H9 (cell line): ENCODE measurements at regions not wholly inside any gene's neighbourhood (a gene's known extent, or its start where the extent isn't known, plus 50 kb on each side); places are given as distances from the start of the nearest gene placed in this dataset.

ENCODE experiments used
- DNase-seq: peaks from one replicate; pipeline ENCODE4 v3.0.0-alpha.2; 2017
- H2AFZ ChIP-seq: one replicate; pipeline ENCODE4 v1.6.1; 2013; ENCODE audit warnings: mild to moderate bottlenecking, low read length, control low read depth, moderate library complexity
- H2AK5ac ChIP-seq: 2 replicates; pipeline ENCODE4 v1.6.1; 2013; ENCODE audit warnings: low read length, control low read depth, mixed read lengths; ENCODE audit not compliant: insufficient read length
- H2BK120ac ChIP-seq: one replicate; pipeline ENCODE4 v1.6.1; 2013; ENCODE audit warnings: low read depth, mild to moderate bottlenecking, low read length, control low read depth, inconsistent platforms; ENCODE audit not compliant: poor library complexity, severe bottlenecking
- H2BK12ac ChIP-seq: 2 replicates; pipeline ENCODE4 v1.6.1; 2013; ENCODE audit warnings: low read length, control low read depth, mixed read lengths, low read depth; ENCODE audit not compliant: insufficient read length
- H2BK15ac ChIP-seq: 2 replicates; pipeline ENCODE4 v1.6.1; 2013; ENCODE audit warnings: low read depth, low read length, control low read depth
- H2BK20ac ChIP-seq: one replicate; pipeline ENCODE4 v1.6.1; 2013; ENCODE audit warnings: low read depth, mild to moderate bottlenecking, low read length, control low read depth, inconsistent platforms; ENCODE audit not compliant: poor library complexity, severe bottlenecking
- H2BK5ac ChIP-seq: 2 replicates; pipeline ENCODE4 v1.6.1; 2013; ENCODE audit warnings: low read length, control low read depth, mixed read lengths; ENCODE audit not compliant: insufficient read length
- H3K14ac ChIP-seq: 2 replicates; pipeline ENCODE4 v1.6.1; 2013; ENCODE audit warnings: low read length, control low read depth; ENCODE audit not compliant: insufficient read depth
- H3K18ac ChIP-seq: 2 replicates; pipeline ENCODE4 v1.6.1; 2013; ENCODE audit warnings: low read depth, mild to moderate bottlenecking, mixed read lengths, low read length, control low read depth; ENCODE audit not compliant: insufficient read length
- H3K23ac ChIP-seq: 2 replicates; pipeline ENCODE4 v1.6.1; 2013; ENCODE audit warnings: low read length, control low read depth, mixed read lengths, low read depth; ENCODE audit not compliant: insufficient read length
- H3K23me2 ChIP-seq: 2 replicates; pipeline ENCODE4 v1.6.1; 2013; ENCODE audit warnings: low read depth, mild to moderate bottlenecking, mixed read lengths, low read length, control low read depth; ENCODE audit not compliant: insufficient read length, poor library complexity, severe bottlenecking
- H3K27ac ChIP-seq: 2 replicates; pipeline ENCODE4 v1.5.1; 2013; ENCODE audit warnings: low read length, control low read depth, mixed read lengths, low read depth; ENCODE audit not compliant: insufficient read length
- H3K27me3 ChIP-seq: 2 replicates; pipeline ENCODE4 v1.6.1; 2013; ENCODE audit warnings: low read length, control low read depth, inconsistent platforms; ENCODE audit not compliant: insufficient read depth
- H3K4ac ChIP-seq: 2 replicates; pipeline ENCODE4 v1.6.1; 2013; ENCODE audit warnings: low read depth, mild to moderate bottlenecking, control low read depth, inconsistent platforms, low read length, moderate library complexity
- H3K4me1 ChIP-seq: 2 replicates; pipeline ENCODE4 v1.6.1; 2013; ENCODE audit warnings: low read length, control low read depth, inconsistent platforms; ENCODE audit not compliant: insufficient read depth
- H3K4me2 ChIP-seq: 2 replicates; pipeline ENCODE4 v1.6.1; 2013; ENCODE audit warnings: low read length, control low read depth, mixed read lengths; ENCODE audit not compliant: insufficient read length, insufficient read depth
- H3K56ac ChIP-seq: 2 replicates; pipeline ENCODE4 v1.6.1; 2013; ENCODE audit warnings: low read depth, mild to moderate bottlenecking, mixed read lengths, low read length, control low read depth; ENCODE audit not compliant: insufficient read length
- H3K79me1 ChIP-seq: 2 replicates; pipeline ENCODE4 v1.6.1; 2013; ENCODE audit warnings: low read depth, mild to moderate bottlenecking, moderate library complexity, low read length, control low read depth, inconsistent platforms; ENCODE audit not compliant: insufficient read depth, poor library complexity, severe bottlenecking
- H3K79me2 ChIP-seq: 2 replicates; pipeline ENCODE4 v1.6.1; 2013; ENCODE audit warnings: low read length, control low read depth, inconsistent platforms; ENCODE audit not compliant: insufficient read depth
- H3K9ac ChIP-seq: 2 replicates; pipeline ENCODE4 v1.6.1; 2013; ENCODE audit warnings: low read length, control low read depth, mixed read lengths; ENCODE audit not compliant: insufficient read length; ENCODE audit errors: extremely low read depth
- H3K9me3 ChIP-seq: one replicate; pipeline ENCODE4 v1.6.1; 2013; ENCODE audit warnings: low read depth, low read length, inconsistent platforms; ENCODE audit not compliant: control insufficient read depth
- H3T11ph ChIP-seq: one replicate; pipeline ENCODE4 v1.6.1; 2013; ENCODE audit warnings: mild to moderate bottlenecking, low read length, control low read depth, inconsistent platforms
- H4K20me1 ChIP-seq: one replicate; pipeline ENCODE4 v1.6.1; 2013; ENCODE audit not compliant: control insufficient read depth, insufficient read length, insufficient read depth
- H4K5ac ChIP-seq: 2 replicates; pipeline ENCODE4 v1.6.1; 2013; ENCODE audit warnings: low read depth, mild to moderate bottlenecking, mixed read lengths, low read length, control low read depth; ENCODE audit not compliant: insufficient read length
- H4K8ac ChIP-seq: replicated peaks from 2 replicates; pipeline ENCODE4 v1.6.1; 2013; ENCODE audit warnings: low read length, control low read depth, mixed read lengths, low read depth; ENCODE audit not compliant: insufficient read length
- H4K91ac ChIP-seq: 2 replicates; pipeline ENCODE4 v1.6.1; 2013; ENCODE audit warnings: low read depth, mild to moderate bottlenecking, moderate library complexity, mixed read lengths, low read length, control low read depth; ENCODE audit not compliant: insufficient read length
- H3K27ac Mint-ChIP-seq, 3 experiments: 2 replicates in 2 of 3; 3 replicates in 1 of 3; pipeline ENCODE4 v1.8.0; 2020 to 2021; ENCODE audit warnings: mixed read lengths in 3 of 3, mild to moderate bottlenecking in 1 of 3, moderate library complexity in 1 of 3
- H3K27me3 Mint-ChIP-seq: 2 replicates; pipeline ENCODE4 v1.8.0; 2021; ENCODE audit warnings: low read depth, mild to moderate bottlenecking, moderate library complexity, mixed read lengths
- H3K36me3 Mint-ChIP-seq, 3 experiments: 2 replicates in 2 of 3; 3 replicates in 1 of 3; pipeline ENCODE4 v1.8.0; 2020 to 2021; ENCODE audit warnings: low read depth in 3 of 3, mixed read lengths in 3 of 3; ENCODE audit not compliant: insufficient read depth in 1 of 3
- H3K4me1 Mint-ChIP-seq, 2 experiments: 2 replicates each; pipeline ENCODE4 v1.8.0; 2020; ENCODE audit warnings: mixed read lengths in 2 of 2
- H3K4me3 Mint-ChIP-seq, 2 experiments: 2 replicates in 1 of 2; 3 replicates in 1 of 2; pipeline ENCODE4 v1.8.0; 2020 to 2021; ENCODE audit warnings: mild to moderate bottlenecking in 2 of 2, mixed read lengths in 2 of 2, moderate library complexity in 1 of 2
- H3K9me3 Mint-ChIP-seq, 2 experiments: 2 replicates in 1 of 2; 3 replicates in 1 of 2; pipeline ENCODE4 v1.8.0; 2020; ENCODE audit warnings: mild to moderate bottlenecking in 2 of 2, mixed read lengths in 2 of 2, moderate library complexity in 1 of 2
- CTCF ChIP-seq: fragments of 200-600 bp; sonication (generic); conservative IDR thresholded peaks from 3 replicates; pipeline ENCODE4 v1.8.0; 2021; ENCODE audit warnings: antibody characterized with exemption, mild to moderate bottlenecking
- WGBS: extraction: QIAGEN DNeasy Blood & Tissue Kit; methylation state at CpG from one replicate; pipeline ENCODE4 v1.1.7; 2013; ENCODE audit warnings: missing lambda C conversion rate, low lambda C conversion rate, mixed read lengths; ENCODE audit not compliant: insufficient read length; ENCODE audit errors: extremely low coverage; 5-methylcytosine and 5-hydroxymethylcytosine counted together

GRCh38 chr5:152137063-152137462, 212.4 kb upstream of the GLRA1 start:
- Histone ChIP-seq H2BK12ac (no peak overlapping the region), H3K27me3 (no peaks in the 10 kb centered on the region), H4K91ac (no peak overlapping the region), H3K9me3 (no peaks in the 10 kb centered on the region), H3K4me1 (no peaks in the 10 kb centered on the region), H4K8ac (no peak overlapping the region), H2BK20ac (no peak overlapping the region), H3K79me2 (no peaks in the 10 kb centered on the region), H3K23ac (no peak overlapping the region), H3K14ac (no peak overlapping the region), H3K79me1 (no peaks in the 10 kb centered on the region), H2AK5ac (no peak overlapping the region), H2BK120ac (no peak overlapping the region), H3K23me2 (no peaks in the 10 kb centered on the region), H4K5ac (no peak overlapping the region), H2AFZ (no peak overlapping the region), H3K18ac (no peak overlapping the region), H3K9ac (no peak overlapping the region), H3K4ac (no peak overlapping the region), H2BK15ac (no peak overlapping the region), H4K20me1 (no peaks in the 10 kb centered on the region), H3T11ph (no peak overlapping the region), H3K27ac (no peak overlapping the region), H3K4me2 (no peak overlapping the region), H3K56ac (no peak overlapping the region), H2BK5ac (no peak overlapping the region)
- H3K9me3 Mint-ChIP-seq, result no peaks in the 10 kb centered on the region
- no peaks in the 10 kb centered on the region for H3K4me1 Mint-ChIP-seq
- peaks cover 18% of the 10 kb centered on the region for H3K27me3 Mint-ChIP-seq
- no peak for DNase-seq
- WGBS, result no CpG with 5 or more reads among the region's 4 CpGs
- no peak overlapping the region for H3K27ac Mint-ChIP-seq
- TF ChIP-seq CTCF, result no peak
- no peaks in the 10 kb centered on the region for H3K36me3 Mint-ChIP-seq
- H3K4me3 Mint-ChIP-seq, result no peak overlapping the region
